ENCODE measurements at regions not wholly inside any gene's neighbourhood (a gene's known extent, or its start where the extent isn't known, plus 50 kb on each side); places are given as distances from the start of the nearest gene placed in this dataset.
A peak's percentile ranks its signal among the peaks of the same experiment; 100 is the strongest.

DNA sequence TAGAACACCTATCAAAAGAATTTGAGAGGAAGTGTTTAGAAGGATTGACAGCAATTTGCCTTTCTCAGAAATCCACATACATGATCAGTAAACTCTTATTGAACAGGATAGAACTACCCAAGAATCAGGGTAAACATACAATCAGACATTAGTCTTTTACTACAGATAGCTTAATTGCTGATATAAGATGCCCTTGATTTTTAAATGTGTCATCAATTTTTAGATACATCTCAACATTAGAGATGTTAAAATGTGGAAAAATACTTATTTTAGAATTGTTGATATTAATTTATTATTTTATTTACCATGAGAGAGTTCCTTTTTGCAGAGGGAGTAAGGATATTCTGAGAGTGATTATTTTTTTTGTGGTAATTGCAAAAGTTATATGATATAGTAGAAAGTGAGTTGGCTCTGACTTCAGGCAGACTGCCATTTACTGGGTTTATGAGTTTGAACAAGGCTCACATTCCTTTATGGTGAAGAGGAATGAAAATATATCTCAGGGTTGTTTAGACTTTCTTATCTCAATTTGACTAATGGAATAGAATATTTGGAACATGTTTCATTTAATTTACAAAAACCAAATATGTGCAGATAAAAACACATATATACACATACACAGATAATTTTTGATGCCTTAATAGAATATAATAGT is 302.8 kb upstream of the GOLIM4 start (continued):
- TF ChIP-seq, protein P1, sequence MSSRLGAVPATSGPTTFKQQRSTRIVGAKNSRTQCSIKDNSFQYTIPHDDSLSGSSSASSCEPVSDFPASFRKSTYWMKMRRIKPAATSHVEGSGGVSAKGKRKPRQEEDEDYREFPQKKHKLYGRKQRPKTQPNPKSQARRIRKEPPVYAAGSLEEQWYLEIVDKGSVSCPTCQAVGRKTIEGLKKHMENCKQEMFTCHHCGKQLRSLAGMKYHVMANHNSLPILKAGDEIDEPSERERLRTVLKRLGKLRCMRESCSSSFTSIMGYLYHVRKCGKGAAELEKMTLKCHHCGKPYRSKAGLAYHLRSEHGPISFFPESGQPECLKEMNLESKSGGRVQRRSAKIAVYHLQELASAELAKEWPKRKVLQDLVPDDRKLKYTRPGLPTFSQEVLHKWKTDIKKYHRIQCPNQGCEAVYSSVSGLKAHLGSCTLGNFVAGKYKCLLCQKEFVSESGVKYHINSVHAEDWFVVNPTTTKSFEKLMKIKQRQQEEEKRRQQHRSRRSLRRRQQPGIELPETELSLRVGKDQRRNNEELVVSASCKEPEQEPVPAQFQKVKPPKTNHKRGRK (CRISPR knock-in tag; IDR thresholded peaks at IDR 0.05; ENCODE audit: borderline replicate concordance) = no peak
- TF ChIP-seq GRHL2 (CRISPR knock-in tag; IDR thresholded peaks at IDR 0.05; ENCODE audit: insufficient replicate concordance, severe bottlenecking) (no peak), NFE2L1 (CRISPR knock-in tag; IDR thresholded peaks at IDR 0.05) (no peak)
- TF ChIP-seq, protein P2, sequence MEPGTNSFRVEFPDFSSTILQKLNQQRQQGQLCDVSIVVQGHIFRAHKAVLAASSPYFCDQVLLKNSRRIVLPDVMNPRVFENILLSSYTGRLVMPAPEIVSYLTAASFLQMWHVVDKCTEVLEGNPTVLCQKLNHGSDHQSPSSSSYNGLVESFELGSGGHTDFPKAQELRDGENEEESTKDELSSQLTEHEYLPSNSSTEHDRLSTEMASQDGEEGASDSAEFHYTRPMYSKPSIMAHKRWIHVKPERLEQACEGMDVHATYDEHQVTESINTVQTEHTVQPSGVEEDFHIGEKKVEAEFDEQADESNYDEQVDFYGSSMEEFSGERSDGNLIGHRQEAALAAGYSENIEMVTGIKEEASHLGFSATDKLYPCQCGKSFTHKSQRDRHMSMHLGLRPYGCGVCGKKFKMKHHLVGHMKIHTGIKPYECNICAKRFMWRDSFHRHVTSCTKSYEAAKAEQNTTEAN (CRISPR knock-in tag; IDR thresholded peaks at IDR 0.05) = no peak
- TF ChIP-seq, protein P3, sequence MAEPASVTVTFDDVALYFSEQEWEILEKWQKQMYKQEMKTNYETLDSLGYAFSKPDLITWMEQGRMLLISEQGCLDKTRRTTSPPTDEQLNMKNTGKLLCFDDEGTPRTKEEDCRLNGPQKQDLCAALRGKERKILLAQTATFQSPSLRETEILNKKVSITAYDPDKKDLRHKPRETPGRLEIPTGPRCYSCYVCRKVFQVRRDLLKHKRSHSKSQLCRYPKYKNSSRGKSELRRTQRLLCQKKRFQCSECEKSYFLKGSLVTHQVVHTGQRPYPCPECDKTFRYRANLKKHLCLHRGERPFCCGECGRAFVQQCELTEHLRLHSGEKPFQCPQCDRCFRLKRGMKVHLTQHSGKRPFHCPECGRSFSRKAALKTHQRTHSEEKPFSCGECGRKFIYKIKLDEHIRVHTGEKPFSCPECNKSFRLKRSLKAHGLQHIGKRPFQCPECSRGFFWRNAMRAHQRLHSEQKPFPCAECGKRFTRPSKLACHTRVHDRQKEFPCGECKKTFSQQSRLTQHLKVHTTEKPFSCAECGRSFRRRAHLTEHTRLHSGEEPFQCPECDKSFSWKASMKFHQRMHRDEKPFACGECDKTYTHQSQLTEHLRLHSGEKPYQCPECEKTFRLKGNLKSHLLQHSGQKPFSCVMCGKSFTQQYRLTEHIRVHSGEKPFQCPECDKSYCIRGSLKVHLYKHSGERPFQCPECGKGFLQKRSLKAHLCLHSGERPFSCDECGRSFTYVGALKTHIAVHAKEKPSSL (CRISPR knock-in tag; conservative IDR thresholded peaks at IDR 0.05) = no peak

DNA sequence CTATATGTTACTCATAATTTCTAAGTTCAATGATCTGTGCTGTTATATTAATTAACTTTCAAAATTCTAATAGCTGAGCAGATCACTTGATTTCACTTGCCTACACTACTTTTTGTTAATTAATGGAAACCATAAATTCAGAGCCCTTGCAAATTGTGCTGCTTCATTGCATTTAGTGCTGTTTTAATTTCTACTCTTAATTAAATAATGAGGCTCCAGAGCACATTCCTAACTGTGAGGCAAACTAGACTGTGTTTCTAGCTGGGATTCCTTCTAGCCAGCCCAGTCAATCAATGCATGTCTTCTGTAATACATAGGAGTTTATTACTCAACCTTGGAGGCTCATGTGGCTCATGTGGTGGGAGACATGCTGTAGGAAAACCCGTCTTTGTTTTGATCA is 301.1 kb upstream of the GOLIM4 start:
- Mint-ChIP-seq H3K27me3 (ENCODE audit: low read depth) (no peaks in the 10 kb centered on the region), H3K9me3 (peaks cover 4% of the 10 kb centered on the region), H3K4me3 (no peak overlapping the region), H3K4me1 (peaks cover 16% of the 10 kb centered on the region), H3K36me3 (no peaks in the 10 kb centered on the region), H3K27ac (0 out of 2 replicates have a peak overlapping the region, but pooled peaks have one; percentile 21)
- ChIA-PET CTCF (no interaction called here), POLR2A (no interaction called here)
- TF ChIP-seq ETV6 (CRISPR knock-in tag; IDR thresholded peaks at IDR 0.05) (no peak), RORB (CRISPR knock-in tag; IDR thresholded peaks at IDR 0.05) (no peak), NR3C1 (CRISPR knock-in tag; conservative IDR thresholded peaks at IDR 0.05; ENCODE audit: low read depth) (no peak), IRF2 (CRISPR knock-in tag; IDR thresholded peaks at IDR 0.05; ENCODE audit: borderline replicate concordance, low read depth) (no peak), ZNF317 (CRISPR knock-in tag; IDR thresholded peaks at IDR 0.05; ENCODE audit: borderline replicate concordance, low read depth) (no peak)
- TF ChIP-seq, protein P4, sequence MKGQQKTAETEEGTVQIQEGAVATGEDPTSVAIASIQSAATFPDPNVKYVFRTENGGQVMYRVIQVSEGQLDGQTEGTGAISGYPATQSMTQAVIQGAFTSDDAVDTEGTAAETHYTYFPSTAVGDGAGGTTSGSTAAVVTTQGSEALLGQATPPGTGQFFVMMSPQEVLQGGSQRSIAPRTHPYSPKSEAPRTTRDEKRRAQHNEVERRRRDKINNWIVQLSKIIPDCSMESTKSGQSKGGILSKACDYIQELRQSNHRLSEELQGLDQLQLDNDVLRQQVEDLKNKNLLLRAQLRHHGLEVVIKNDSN (CRISPR knock-in tag; IDR thresholded peaks at IDR 0.05) = no peak
- TF ChIP-seq, protein P5, sequence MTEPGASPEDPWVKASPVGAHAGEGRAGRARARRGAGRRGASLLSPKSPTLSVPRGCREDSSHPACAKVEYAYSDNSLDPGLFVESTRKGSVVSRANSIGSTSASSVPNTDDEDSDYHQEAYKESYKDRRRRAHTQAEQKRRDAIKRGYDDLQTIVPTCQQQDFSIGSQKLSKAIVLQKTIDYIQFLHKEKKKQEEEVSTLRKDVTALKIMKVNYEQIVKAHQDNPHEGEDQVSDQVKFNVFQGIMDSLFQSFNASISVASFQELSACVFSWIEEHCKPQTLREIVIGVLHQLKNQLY (CRISPR knock-in tag; IDR thresholded peaks at IDR 0.05) = no peak
- TF ChIP-seq, protein P6, sequence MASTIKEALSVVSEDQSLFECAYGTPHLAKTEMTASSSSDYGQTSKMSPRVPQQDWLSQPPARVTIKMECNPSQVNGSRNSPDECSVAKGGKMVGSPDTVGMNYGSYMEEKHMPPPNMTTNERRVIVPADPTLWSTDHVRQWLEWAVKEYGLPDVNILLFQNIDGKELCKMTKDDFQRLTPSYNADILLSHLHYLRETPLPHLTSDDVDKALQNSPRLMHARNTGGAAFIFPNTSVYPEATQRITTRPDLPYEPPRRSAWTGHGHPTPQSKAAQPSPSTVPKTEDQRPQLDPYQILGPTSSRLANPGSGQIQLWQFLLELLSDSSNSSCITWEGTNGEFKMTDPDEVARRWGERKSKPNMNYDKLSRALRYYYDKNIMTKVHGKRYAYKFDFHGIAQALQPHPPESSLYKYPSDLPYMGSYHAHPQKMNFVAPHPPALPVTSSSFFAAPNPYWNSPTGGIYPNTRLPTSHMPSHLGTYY (CRISPR knock-in tag; IDR thresholded peaks at IDR 0.05) = no peak
- TF ChIP-seq, protein P2 (CRISPR knock-in tag; IDR thresholded peaks at IDR 0.05) = no peak
- TF ChIP-seq, protein P7, sequence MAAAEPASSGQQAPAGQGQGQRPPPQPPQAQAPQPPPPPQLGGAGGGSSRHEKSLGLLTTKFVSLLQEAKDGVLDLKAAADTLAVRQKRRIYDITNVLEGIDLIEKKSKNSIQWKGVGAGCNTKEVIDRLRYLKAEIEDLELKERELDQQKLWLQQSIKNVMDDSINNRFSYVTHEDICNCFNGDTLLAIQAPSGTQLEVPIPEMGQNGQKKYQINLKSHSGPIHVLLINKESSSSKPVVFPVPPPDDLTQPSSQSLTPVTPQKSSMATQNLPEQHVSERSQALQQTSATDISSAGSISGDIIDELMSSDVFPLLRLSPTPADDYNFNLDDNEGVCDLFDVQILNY (CRISPR knock-in tag; IDR thresholded peaks at IDR 0.05) = no peak
- TF ChIP-seq, protein P8, sequence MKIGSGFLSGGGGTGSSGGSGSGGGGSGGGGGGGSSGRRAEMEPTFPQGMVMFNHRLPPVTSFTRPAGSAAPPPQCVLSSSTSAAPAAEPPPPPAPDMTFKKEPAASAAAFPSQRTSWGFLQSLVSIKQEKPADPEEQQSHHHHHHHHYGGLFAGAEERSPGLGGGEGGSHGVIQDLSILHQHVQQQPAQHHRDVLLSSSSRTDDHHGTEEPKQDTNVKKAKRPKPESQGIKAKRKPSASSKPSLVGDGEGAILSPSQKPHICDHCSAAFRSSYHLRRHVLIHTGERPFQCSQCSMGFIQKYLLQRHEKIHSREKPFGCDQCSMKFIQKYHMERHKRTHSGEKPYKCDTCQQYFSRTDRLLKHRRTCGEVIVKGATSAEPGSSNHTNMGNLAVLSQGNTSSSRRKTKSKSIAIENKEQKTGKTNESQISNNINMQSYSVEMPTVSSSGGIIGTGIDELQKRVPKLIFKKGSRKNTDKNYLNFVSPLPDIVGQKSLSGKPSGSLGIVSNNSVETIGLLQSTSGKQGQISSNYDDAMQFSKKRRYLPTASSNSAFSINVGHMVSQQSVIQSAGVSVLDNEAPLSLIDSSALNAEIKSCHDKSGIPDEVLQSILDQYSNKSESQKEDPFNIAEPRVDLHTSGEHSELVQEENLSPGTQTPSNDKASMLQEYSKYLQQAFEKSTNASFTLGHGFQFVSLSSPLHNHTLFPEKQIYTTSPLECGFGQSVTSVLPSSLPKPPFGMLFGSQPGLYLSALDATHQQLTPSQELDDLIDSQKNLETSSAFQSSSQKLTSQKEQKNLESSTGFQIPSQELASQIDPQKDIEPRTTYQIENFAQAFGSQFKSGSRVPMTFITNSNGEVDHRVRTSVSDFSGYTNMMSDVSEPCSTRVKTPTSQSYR (CRISPR knock-in tag; IDR thresholded peaks at IDR 0.05) = no peak
- TF ChIP-seq, protein P9, sequence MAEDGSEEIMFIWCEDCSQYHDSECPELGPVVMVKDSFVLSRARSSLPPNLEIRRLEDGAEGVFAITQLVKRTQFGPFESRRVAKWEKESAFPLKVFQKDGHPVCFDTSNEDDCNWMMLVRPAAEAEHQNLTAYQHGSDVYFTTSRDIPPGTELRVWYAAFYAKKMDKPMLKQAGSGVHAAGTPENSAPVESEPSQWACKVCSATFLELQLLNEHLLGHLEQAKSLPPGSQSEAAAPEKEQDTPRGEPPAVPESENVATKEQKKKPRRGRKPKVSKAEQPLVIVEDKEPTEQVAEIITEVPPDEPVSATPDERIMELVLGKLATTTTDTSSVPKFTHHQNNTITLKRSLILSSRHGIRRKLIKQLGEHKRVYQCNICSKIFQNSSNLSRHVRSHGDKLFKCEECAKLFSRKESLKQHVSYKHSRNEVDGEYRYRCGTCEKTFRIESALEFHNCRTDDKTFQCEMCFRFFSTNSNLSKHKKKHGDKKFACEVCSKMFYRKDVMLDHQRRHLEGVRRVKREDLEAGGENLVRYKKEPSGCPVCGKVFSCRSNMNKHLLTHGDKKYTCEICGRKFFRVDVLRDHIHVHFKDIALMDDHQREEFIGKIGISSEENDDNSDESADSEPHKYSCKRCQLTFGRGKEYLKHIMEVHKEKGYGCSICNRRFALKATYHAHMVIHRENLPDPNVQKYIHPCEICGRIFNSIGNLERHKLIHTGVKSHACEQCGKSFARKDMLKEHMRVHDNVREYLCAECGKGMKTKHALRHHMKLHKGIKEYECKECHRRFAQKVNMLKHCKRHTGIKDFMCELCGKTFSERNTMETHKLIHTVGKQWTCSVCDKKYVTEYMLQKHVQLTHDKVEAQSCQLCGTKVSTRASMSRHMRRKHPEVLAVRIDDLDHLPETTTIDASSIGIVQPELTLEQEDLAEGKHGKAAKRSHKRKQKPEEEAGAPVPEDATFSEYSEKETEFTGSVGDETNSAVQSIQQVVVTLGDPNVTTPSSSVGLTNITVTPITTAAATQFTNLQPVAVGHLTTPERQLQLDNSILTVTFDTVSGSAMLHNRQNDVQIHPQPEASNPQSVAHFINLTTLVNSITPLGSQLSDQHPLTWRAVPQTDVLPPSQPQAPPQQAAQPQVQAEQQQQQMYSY (CRISPR knock-in tag; IDR thresholded peaks at IDR 0.05) = no peak
- DNase-seq (ENCODE audit: low spot score) = no peak
- no peak for ATAC-seq
